ENCODE measurements at regions not wholly inside any gene's neighbourhood (a gene's known extent, or its start where the extent isn't known, plus 50 kb on each side); places are given as distances from the start of the nearest gene placed in this dataset.

GRCh38 chr18:49692906-49693716, 120.2 kb downstream of the ACAA2 start:
- DNase-seq = peak; percentile 47

- peak; percentile 93 for DNase-seq
These were observed 122.1 kb downstream of the ACAA2 start for GRCh38 chr18:49691177-49691608.

DNA sequence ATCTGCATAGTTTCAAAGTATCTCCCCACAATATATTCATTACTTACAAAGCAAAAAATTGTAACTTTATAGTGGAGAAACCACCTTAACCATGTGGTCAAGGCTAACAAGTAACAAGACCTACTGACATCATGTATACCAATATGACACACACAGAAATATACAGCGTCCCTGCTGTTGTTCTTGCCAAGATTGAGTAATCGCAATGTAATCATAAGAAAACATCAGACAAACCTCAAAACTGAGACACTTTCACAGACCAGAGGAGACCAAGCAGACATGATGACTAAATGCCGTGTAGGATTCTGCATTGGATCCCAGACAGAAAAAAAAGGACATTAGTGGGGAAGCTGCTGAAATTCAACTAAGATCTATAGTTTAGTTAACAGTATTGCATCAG, 123.0 kb downstream of the ACAA2 start:
- peak; percentile 96 for DNase-seq

GRCh38 chr18:49685231-49685942, 123.5 kb downstream of the LIPG start:
- no peak for DNase-seq

GRCh38 chr18:49682803-49683190, 120.9 kb downstream of the LIPG start:
- DNase-seq = peak; percentile 26

GRCh38 chr18:49682173-49682802, 120.4 kb downstream of the LIPG start:
- no peak for DNase-seq

- DNase-seq = no peak
These were observed 119.5 kb downstream of the LIPG start for GRCh38 chr18:49681387-49681786.

- no peak for DNase-seq
These were observed 116.6 kb downstream of the LIPG start for GRCh38 chr18:49678440-49678839.

GRCh38 chr18:49677762-49678413, 116.0 kb downstream of the LIPG start:
- DNase-seq = no peak

DNA sequence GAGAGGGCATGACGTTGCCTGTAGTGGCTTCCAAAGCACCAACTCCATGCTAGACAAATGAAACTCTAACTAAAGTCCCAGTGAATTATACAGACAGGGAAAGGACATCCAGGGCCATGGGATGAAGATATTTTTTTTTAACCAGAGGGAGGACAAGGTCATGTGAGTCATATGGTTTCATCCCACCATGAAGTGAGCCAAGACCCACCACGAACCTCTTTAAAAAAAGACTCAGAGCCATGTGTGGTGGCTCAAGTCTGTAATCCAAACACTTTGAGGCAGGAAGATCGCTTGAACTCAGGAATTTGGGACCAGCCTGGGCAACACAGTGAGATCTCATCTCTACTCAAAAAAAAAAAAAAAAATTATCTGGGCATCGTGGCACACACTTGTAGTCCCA, 115.2 kb downstream of the LIPG start:
- DNase-seq = peak; percentile 11

DNA sequence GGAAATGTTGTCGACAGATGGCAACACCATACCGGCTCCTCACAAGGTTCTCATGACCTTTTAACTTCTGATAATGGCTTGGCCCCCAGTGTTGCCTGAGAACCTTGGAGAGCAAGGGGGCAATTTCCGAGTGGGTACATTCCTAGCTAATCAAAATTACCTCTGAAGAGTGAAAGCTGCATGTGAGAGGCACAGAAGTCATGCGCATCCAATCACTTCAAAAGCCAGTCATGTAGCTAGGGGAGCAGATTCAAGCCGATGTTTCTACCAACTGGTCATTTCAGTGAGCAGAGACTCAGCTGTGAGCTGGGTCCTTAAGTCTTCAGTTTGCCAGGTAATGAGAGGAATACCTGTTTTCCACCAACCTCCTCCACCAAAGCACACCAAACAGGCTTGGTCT, 111.4 kb downstream of the LIPG start:
- no peak for DNase-seq

- DNase-seq = no peak
These were observed 111.0 kb downstream of the LIPG start for GRCh38 chr18:49672853-49673252.

DNA sequence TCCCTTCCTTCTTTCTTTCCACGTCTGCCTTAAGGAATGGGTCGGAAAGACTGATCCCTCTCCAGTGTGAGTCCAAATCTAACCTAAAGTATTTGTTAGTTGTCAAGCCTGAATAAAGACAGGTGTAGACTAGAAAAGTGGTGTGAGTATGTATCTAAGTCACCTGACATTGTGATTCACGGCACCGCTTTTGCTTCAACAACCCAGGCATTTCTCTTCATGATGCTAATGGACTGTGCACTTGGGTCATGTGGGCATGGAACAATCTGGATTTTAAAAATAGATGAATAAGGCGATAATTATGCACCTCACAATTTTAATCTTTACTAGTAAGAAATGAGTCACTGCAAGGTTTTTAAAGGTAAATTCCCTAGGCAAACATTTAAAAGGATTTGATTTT, 107.5 kb downstream of the LIPG start:
- DNase-seq = no peak

DNA sequence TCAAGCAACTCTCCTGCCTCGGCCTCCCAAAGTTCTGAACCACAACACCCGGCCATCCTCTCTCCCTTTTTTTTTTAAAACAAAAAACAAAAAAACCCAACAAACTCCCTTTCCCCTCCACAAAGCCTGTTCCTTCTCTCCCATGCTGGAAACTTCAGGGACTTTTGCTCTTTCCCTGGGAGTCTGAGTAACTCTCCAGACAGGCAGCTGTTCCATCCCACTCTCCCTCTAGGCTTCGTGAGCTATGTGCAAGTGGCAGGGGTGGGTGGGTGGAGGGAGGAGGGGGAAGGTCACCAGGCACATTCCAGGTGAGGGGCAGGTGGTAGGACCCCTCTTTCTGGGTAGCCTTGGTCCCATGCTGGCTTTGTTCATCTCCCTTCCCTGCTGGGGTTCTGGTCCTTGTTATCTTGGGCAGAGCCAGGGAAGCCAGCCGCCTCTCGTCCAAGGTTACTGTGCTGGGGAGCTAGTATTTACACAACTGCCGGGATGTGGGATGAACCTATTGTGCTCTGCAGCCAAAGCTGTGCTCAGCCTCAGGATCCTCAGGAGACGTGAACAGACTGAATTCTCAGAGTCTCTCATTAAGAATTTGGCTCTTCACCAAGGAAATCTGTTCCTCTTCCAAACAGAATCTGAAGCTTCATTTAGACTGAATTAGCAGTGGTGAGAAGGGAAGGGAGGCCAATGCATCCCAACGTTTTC, 106.9 kb downstream of the LIPG start:
- peak; percentile 19 for DNase-seq

- no peak for DNase-seq
These were observed 105.6 kb downstream of the LIPG start for GRCh38 chr18:49667462-49667861.

DNA sequence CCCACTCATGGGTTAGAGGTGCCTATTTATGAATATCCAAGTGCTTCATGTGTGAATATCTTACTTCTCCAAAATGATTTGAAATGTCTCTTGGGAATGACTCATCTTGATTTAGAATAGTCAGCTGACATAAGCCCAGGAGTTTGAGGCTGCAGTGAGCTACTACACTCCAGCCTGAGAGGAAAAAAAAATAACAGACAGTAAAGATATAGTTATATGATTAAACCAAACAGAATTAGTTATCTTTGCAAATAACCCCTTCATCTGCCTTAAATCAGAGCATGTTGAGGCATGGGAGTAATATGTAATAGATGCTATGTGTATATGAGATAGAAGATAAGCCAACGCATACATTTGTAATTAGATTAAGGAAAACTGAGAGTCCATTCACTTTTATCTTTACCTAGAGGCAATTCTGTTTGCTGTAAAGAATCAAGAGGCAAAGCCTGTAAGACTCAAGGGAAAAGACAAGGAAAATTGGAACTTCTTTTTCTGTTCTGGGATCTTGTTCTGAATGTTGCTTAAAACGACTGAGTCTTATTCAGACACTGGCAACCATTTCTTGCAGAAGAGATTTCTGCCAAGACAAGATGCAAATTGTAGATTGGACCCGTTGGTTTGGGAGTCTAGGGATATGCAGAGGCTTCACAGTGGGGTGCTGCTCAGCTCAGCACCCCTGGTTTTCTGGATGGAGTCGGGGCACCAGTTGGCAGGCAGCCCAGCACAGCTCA, 104.4 kb downstream of the LIPG start:
- DNase-seq = peak; percentile 51

DNA sequence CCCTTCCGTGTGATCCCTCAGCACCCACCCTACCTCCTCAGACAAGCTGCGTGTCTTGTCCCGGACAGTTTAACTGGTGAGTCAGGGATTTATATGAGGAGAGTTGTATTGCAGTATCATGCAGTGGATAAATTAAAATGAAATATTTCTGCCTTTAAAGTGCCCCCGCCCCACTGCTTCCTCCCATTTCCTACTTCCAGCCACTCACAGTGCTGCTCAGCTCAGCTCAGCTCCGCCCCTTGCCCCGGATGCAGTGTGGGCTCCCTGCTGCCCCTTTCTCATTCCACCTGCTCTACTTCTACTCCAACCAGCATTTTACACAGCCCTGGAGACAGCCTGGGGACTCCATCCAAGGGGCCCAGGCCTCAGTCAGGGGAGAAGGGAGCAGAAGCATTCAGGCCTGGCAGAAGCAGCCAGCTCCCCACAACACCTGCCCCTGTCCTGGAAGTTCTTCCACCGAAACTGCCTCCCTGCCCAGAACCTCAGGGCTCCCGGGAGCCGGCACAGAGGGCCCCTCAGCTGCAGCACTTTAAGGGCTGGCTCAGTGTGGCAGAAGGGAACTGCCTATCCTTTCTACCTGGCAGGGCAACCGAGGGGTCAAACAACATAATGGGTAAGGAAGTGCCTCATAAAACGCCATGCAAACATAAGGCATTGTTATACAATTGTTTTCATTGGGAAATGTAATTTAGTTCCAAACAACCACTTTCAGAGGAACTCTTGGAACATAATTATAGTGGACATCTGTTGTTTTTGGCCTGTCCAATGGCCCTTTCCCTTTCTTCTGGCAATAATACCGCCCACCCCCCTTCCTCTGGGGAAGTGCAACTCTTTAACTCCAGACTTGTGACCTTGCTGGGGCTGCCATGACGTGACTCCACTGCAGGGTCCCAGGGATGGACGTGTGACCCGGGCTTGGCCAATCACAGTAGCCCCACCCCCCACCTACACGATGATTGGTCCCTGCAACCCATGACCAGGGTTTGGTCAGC, 102.3 kb downstream of the LIPG start:
- no peak for DNase-seq

DNA sequence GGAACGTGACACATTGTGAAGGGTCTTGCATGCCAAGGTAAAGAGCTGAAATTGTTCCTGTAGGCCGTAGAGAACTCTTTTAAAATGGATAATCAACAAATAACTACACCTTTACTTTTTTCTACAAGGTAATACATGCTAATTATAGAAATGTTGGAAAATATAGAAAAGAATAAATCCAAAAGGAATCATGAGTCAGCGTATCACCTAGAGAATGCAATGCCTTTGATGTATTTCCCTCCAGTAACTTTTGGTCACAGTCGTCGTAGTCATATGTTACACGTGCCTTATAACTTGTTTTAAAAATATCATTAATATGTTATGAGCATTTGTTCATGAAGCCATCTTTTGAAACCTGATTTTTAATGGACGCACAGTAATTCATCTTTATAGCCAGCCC, 100.6 kb downstream of the LIPG start:
- no peak for DNase-seq

DNA sequence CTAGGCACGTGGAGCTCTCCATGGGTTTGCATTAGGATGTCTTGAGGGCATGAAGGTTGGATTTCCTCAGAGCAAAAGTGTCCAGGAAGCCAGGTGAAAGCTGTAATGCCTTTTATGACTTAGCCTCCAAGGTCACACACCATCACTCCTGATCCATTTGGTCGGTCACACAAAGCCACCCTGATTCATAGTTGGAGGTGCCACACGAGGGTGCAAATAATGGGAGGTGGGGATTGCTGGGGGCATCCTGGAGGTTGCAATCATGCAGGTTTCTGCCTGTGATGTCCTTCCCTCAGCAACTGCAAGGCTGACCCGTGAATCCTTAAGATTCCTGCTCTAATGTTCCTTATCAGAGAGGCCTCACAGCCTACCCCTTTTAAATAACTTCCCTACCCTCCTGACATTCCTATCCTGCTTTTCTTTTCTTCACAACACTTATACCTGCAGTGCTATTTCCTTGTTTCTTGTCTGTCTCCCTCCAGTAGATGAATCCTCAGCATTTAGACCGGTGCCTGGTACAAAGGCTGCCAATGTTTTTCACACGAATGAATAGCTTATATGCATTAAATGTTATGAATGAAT, 97.1 kb downstream of the LIPG start:
- no peak for DNase-seq

DNA sequence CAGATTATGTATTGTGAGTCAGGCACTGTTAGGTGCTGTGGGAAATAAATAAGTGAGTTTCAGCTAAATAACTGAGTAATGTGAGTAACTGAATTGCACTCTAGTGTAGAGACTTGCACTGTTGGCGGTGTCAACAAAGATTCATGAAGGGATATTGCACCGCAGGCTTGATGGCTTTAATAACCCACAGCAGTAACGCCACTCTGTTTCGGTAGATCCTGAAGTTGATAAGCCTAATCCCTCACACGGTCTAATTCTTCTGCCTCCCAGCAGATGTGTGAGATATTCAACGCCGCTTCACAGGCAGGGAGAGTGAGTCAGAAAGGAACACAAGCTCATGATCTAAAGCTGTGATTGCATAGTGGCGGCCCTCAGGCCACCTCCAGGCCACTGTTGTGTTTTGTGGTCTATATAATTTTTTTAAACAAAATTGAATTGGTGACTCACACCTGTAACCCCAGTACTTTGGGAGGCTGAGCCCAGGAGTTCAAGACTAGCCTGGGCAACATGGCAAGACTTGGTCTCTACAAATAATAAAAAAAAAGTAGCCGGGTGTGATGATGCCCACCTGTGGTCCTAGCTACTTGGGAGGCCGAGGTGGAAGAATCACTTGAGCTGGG, 94.3 kb downstream of the LIPG start:
- peak; percentile 56 for DNase-seq
